SK-N-SH treated with all-trans-retinoic acid at 6 μM for 48 hours (cell line): ENCODE measurements at regions not wholly inside any gene's neighbourhood (a gene's known extent, or its start where the extent isn't known, plus 50 kb on each side); places are given as distances from the start of the nearest gene placed in this dataset.

Experiments
- ATAC-seq: fragments of 200-7000 bp; cut with Tn5 transposase; 3 replicates; pipeline ENCODE4 v1.9.1; 2020; ENCODE audit warnings: mild to moderate bottlenecking, moderate library complexity
- BACH2 ChIP-seq: fragments of 250-450 bp; sonication (Bioruptor Pico); IDR thresholded peaks from 2 replicates; pipeline ENCODE4 v1.9.0; 2021; ENCODE audit warnings: mild to moderate bottlenecking, borderline replicate concordance
- CREB5 ChIP-seq: fragments of 250-450 bp; sonication (Bioruptor Pico); IDR thresholded peaks from 2 replicates; pipeline ENCODE4 v1.5.1; 2020; ENCODE audit warnings: low read depth, mild to moderate bottlenecking, moderate library complexity
- CSDC2 ChIP-seq: fragments of 250-450 bp; sonication (Bioruptor Pico); IDR thresholded peaks from 2 replicates; pipeline ENCODE4 v1.5.0; 2020; ENCODE audit warnings: mild to moderate bottlenecking, moderate library complexity
- CSRNP3 ChIP-seq: fragments of 250-450 bp; sonication (Bioruptor Pico); IDR thresholded peaks from 2 replicates; pipeline ENCODE4 v1.5.1; 2021; ENCODE audit warnings: mild to moderate bottlenecking, moderate library complexity
- GLIS3 ChIP-seq: fragments of 250-450 bp; sonication (Bioruptor Pico); IDR thresholded peaks from 2 replicates; pipeline ENCODE4 v1.5.0; 2020; ENCODE audit warnings: mild to moderate bottlenecking, moderate library complexity
- ISL1 ChIP-seq: fragments of 250-450 bp; sonication (Bioruptor Pico); IDR thresholded peaks from 2 replicates; pipeline ENCODE4 v2.1.2; 2022; ENCODE audit warnings: mild to moderate bottlenecking, moderate library complexity
- OSR1 ChIP-seq: fragments of 250-450 bp; sonication (Bioruptor Pico); IDR thresholded peaks from 2 replicates; pipeline ENCODE4 v1.8.0; 2022; ENCODE audit warnings: moderate library complexity, mild to moderate bottlenecking, inconsistent platforms
- PATZ1 ChIP-seq: fragments of 250-450 bp; sonication (Bioruptor Pico); IDR thresholded peaks from 2 replicates; pipeline ENCODE4 v1.8.0; 2020; ENCODE audit warnings: mild to moderate bottlenecking, moderate library complexity, borderline replicate concordance
- POU6F1 ChIP-seq: fragments of 250-450 bp; sonication (Bioruptor Pico); IDR thresholded peaks from 2 replicates; pipeline ENCODE4 v1.8.0; 2021; ENCODE audit warnings: low read depth, mild to moderate bottlenecking, moderate library complexity, borderline replicate concordance
- PPARA ChIP-seq: fragments of 250-450 bp; sonication (Bioruptor Pico); IDR thresholded peaks from 2 replicates; pipeline ENCODE4 v1.5.0; 2020; ENCODE audit warnings: mild to moderate bottlenecking, borderline replicate concordance
- SNAI2 ChIP-seq: fragments of 250-450 bp; sonication (Bioruptor Pico); IDR thresholded peaks from 2 replicates; pipeline ENCODE4 v1.5.0; 2020; ENCODE audit warnings: mild to moderate bottlenecking, moderate library complexity
- TCF4 ChIP-seq: fragments of 250-450 bp; sonication (Bioruptor Pico); IDR thresholded peaks from 2 replicates; pipeline ENCODE4 v1.8.0; 2021; ENCODE audit warnings: mild to moderate bottlenecking, moderate library complexity, borderline replicate concordance
- TOX ChIP-seq: fragments of 250-450 bp; sonication (Bioruptor Pico); IDR thresholded peaks from 2 replicates; pipeline ENCODE4 v1.8.0; 2021; ENCODE audit warnings: mild to moderate bottlenecking, moderate library complexity, borderline replicate concordance
- ZC3H10 ChIP-seq: fragments of 250-450 bp; sonication (Bioruptor Pico); IDR thresholded peaks from 2 replicates; pipeline ENCODE4 v1.5.1; 2021; ENCODE audit warnings: mild to moderate bottlenecking, moderate library complexity
- ZFP3 ChIP-seq: fragments of 250-450 bp; sonication (Bioruptor Pico); IDR thresholded peaks from 2 replicates; pipeline ENCODE4 v1.5.0; 2020; ENCODE audit warnings: mild to moderate bottlenecking, moderate library complexity
- ZFP30 ChIP-seq: fragments of 450-650 bp; formaldehyde crosslinking; IDR thresholded peaks from 2 replicates; pipeline ENCODE4 v1.5.0; 2022; ENCODE audit warnings: mild to moderate bottlenecking, moderate library complexity
- ZNF565 ChIP-seq: fragments of 450-650 bp; formaldehyde crosslinking; conservative IDR thresholded peaks from 2 replicates; pipeline ENCODE4 v1.5.0; 2020; ENCODE audit warnings: low read depth, mild to moderate bottlenecking, moderate library complexity
- ZNF70 ChIP-seq: fragments of 450-650 bp; formaldehyde crosslinking; IDR thresholded peaks from 2 replicates; pipeline ENCODE4 v1.5.0; 2020; ENCODE audit warnings: mild to moderate bottlenecking, moderate library complexity
- ZNF8 ChIP-seq: fragments of 450-650 bp; formaldehyde crosslinking; IDR thresholded peaks from 2 replicates; pipeline ENCODE4 v1.5.0; 2020; ENCODE audit warnings: mild to moderate bottlenecking, moderate library complexity

- no peak for ATAC-seq
- TF ChIP-seq ZC3H10 (CRISPR knock-in tag) (no peak), CSRNP3 (CRISPR knock-in tag) (no peak), ZFP30 (CRISPR knock-in tag) (no peak), GLIS3 (no peak), CREB5 (no peak), ZNF70 (CRISPR knock-in tag) (no peak), POU6F1 (no peak), PPARA (CRISPR knock-in tag) (no peak), OSR1 (CRISPR knock-in tag) (no peak)
Observed at GRCh38 chr13:79097201-79097600, 308.9 kb downstream of the RBM26 start.

GRCh38 chr13:79096099-79096498, 310.0 kb downstream of the RBM26 start:
- TF ChIP-seq GLIS3, result no peak
- TF ChIP-seq ZFP3 (CRISPR knock-in tag), result no peak
- ATAC-seq, result no peak

GRCh38 chr13:79090552-79091124, 315.4 kb downstream of the RBM26 start:
- TF ChIP-seq CSDC2, result no peak
- TF ChIP-seq CSRNP3 (CRISPR knock-in tag), result no peak
- no peak for ATAC-seq

GRCh38 chr13:79084802-79085424, 321.1 kb downstream of the RBM26 start:
- no peak for TF ChIP-seq TOX (CRISPR knock-in tag)
- TF ChIP-seq ZNF565 (CRISPR knock-in tag), result no peak
- TF ChIP-seq POU6F1, result no peak

GRCh38 chr13:79081942-79082341, 324.1 kb downstream of the RBM26 start:
- TF ChIP-seq CSRNP3 (CRISPR knock-in tag), result no peak
- no peak for TF ChIP-seq ZNF8 (CRISPR knock-in tag)
- TF ChIP-seq ZFP3 (CRISPR knock-in tag), result no peak
- TF ChIP-seq POU6F1, result no peak
- TF ChIP-seq TOX (CRISPR knock-in tag), result no peak
- no peak for TF ChIP-seq SNAI2
- no peak for TF ChIP-seq PATZ1
- no peak for TF ChIP-seq ISL1
- TF ChIP-seq TCF4 (CRISPR knock-in tag), result no peak
- TF ChIP-seq ZC3H10 (CRISPR knock-in tag), result no peak
- no peak for TF ChIP-seq CREB5
- no peak for TF ChIP-seq BACH2 (CRISPR knock-in tag)
- ATAC-seq, result no peak

More at GRCh38 chr13:79084802-79085424, 321.1 kb downstream of the RBM26 start:
- no peak for ATAC-seq
